GM23338 (cell line): ENCODE measurements at regions not wholly inside any gene's neighbourhood (a gene's known extent, or its start where the extent isn't known, plus 50 kb on each side); places are given as distances from the start of the nearest gene placed in this dataset.

Experiments
- ATAC-seq: fragments of 200-7000 bp; cut with Tn5 transposase; 3 replicates; pipeline ENCODE4 v1.9.1; 2020
- DNase-seq: peaks from one replicate; pipeline ENCODE4 v3.0.0-alpha.2; 2015; ENCODE audit warnings: low spot score
- H2AFZ ChIP-seq: fragments of 200-600 bp; sonication (generic); 2 replicates; pipeline ENCODE4 v1.8.0; 2016; ENCODE audit warnings: antibody characterized with exemption, mild to moderate bottlenecking, moderate library complexity
- H3F3A ChIP-seq: fragments of 200-600 bp; sonication (generic); replicated peaks from 2 replicates; pipeline ENCODE4 v1.8.0; 2017; ENCODE audit warnings: antibody characterized with exemption, mixed run types, low read depth
- H3K27ac ChIP-seq: fragments of 200-600 bp; sonication (generic); 2 replicates; pipeline ENCODE4 v1.6.1; 2016; ENCODE audit warnings: low read depth
- H3K27me3 ChIP-seq: fragments of 200-600 bp; sonication (generic); 2 replicates; pipeline ENCODE4 v1.8.0; 2016; ENCODE audit warnings: mild to moderate bottlenecking, mixed run types, moderate library complexity; ENCODE audit not compliant: insufficient read depth
- H3K36me3 ChIP-seq: fragments of 200-600 bp; sonication (generic); 2 replicates; pipeline ENCODE4 v1.8.0; 2016; ENCODE audit warnings: mild to moderate bottlenecking; ENCODE audit not compliant: insufficient read depth
- H3K4me1 ChIP-seq: fragments of 200-600 bp; sonication (generic); 2 replicates; pipeline ENCODE4 v1.8.0; 2016; ENCODE audit warnings: mild to moderate bottlenecking, moderate library complexity; ENCODE audit not compliant: insufficient read depth
- H3K4me2 ChIP-seq: fragments of 200-600 bp; sonication (generic); 2 replicates; pipeline ENCODE4 v1.7.1; 2017; ENCODE audit warnings: mixed run types
- H3K4me3 ChIP-seq: fragments of 200-600 bp; sonication (generic); 2 replicates; pipeline ENCODE4 v1.6.1; 2016; ENCODE audit warnings: mixed run types
- H3K79me2 ChIP-seq: fragments of 200-600 bp; sonication (generic); replicated peaks from 2 replicates; pipeline ENCODE4 v1.8.0; 2017; ENCODE audit warnings: mild to moderate bottlenecking; ENCODE audit not compliant: insufficient read depth
- H3K9me2 ChIP-seq: fragments of 200-600 bp; sonication (generic); 2 replicates; pipeline ENCODE4 v1.8.0; 2017; ENCODE audit not compliant: insufficient read depth
- H4K20me1 ChIP-seq: fragments of 200-600 bp; sonication (generic); replicated peaks from 2 replicates; pipeline ENCODE4 v1.8.0; 2017; ENCODE audit warnings: mild to moderate bottlenecking; ENCODE audit not compliant: insufficient read depth
- H3K27ac Mint-ChIP-seq: 2 replicates; pipeline ENCODE4 v1.8.0; 2020; ENCODE audit warnings: inconsistent platforms, mild to moderate bottlenecking, moderate library complexity, mixed read lengths
- H3K27me3 Mint-ChIP-seq: 3 replicates; pipeline ENCODE4 v1.8.0; 2022; ENCODE audit warnings: low read depth, mild to moderate bottlenecking, moderate library complexity, mixed read lengths, inconsistent platforms; ENCODE audit not compliant: insufficient read depth, poor library complexity
- H3K36me3 Mint-ChIP-seq: 3 replicates; pipeline ENCODE4 v1.8.0; 2021; ENCODE audit warnings: low read depth, mild to moderate bottlenecking, inconsistent platforms, moderate library complexity, mixed read lengths
- H3K4me1 Mint-ChIP-seq: 3 replicates; pipeline ENCODE4 v1.8.0; 2020; ENCODE audit warnings: mild to moderate bottlenecking, inconsistent platforms, mixed read lengths
- H3K4me3 Mint-ChIP-seq: 3 replicates; pipeline ENCODE4 v1.8.0; 2021; ENCODE audit warnings: moderate library complexity, mild to moderate bottlenecking, inconsistent platforms, mixed read lengths
- H3K9me3 Mint-ChIP-seq: 3 replicates; pipeline ENCODE4 v1.8.0; 2020; ENCODE audit warnings: moderate library complexity, mild to moderate bottlenecking, inconsistent platforms, mixed read lengths
- CREB1 ChIP-seq: fragments of 250-450 bp; sonication (Bioruptor Pico); IDR thresholded peaks from 2 replicates; pipeline ENCODE4 v1.5.0; 2020; ENCODE audit warnings: low read depth, mild to moderate bottlenecking, moderate library complexity
- JUNB ChIP-seq: IDR thresholded peaks from one replicate; pipeline ENCODE4 v1.6.1; 2016; ENCODE audit warnings: antibody characterized with exemption; ENCODE audit not compliant: unreplicated experiment
- POLR2AphosphoS5 ChIP-seq: IDR thresholded peaks from 2 replicates; pipeline ENCODE4 v1.6.1; 2016; ENCODE audit warnings: antibody characterized with exemption, low read depth
- STAT1 ChIP-seq: IDR thresholded peaks from one replicate; pipeline ENCODE4 v1.6.1; 2016; ENCODE audit warnings: antibody characterized with exemption; ENCODE audit not compliant: unreplicated experiment
- ZNF114 ChIP-seq: fragments of 250-450 bp; sonication (Bioruptor Pico); IDR thresholded peaks from 2 replicates; pipeline ENCODE4 v1.5.0; 2020; ENCODE audit warnings: mild to moderate bottlenecking, moderate library complexity
- ZNF331 ChIP-seq: fragments of 250-450 bp; sonication (Bioruptor Pico); IDR thresholded peaks from 2 replicates; pipeline ENCODE4 v1.5.0; 2020; ENCODE audit warnings: low read depth, mild to moderate bottlenecking, moderate library complexity
- TF ChIP-seq, protein P1 (sequence below): fragments of 250-450 bp; sonication (Bioruptor Pico); IDR thresholded peaks from 2 replicates; pipeline ENCODE4 v1.5.0; 2020; ENCODE audit warnings: mild to moderate bottlenecking, moderate library complexity
- TF ChIP-seq, protein P2 (sequence below): IDR thresholded peaks from 2 replicates; pipeline ENCODE4 v1.6.1; 2016; ENCODE audit warnings: antibody characterized with exemption
- TF ChIP-seq, protein P3 (sequence below), 2 experiments: fragments of 200-600 bp in 1 of 2; sonication (generic) in 1 of 2; conservative IDR thresholded peaks; 2 replicates each; pipeline versions ENCODE4 v1.5.1 to v1.6.1; 2016 to 2017; ENCODE audit warnings: antibody characterized with exemption in 2 of 2, low read depth in 2 of 2, mild to moderate bottlenecking in 2 of 2, moderate library complexity in 1 of 2
- TF ChIP-seq, protein P4 (sequence below): IDR thresholded peaks from one replicate; pipeline ENCODE4 v1.6.1; 2018; ENCODE audit warnings: antibody characterized with exemption; ENCODE audit not compliant: unreplicated experiment

DNA sequence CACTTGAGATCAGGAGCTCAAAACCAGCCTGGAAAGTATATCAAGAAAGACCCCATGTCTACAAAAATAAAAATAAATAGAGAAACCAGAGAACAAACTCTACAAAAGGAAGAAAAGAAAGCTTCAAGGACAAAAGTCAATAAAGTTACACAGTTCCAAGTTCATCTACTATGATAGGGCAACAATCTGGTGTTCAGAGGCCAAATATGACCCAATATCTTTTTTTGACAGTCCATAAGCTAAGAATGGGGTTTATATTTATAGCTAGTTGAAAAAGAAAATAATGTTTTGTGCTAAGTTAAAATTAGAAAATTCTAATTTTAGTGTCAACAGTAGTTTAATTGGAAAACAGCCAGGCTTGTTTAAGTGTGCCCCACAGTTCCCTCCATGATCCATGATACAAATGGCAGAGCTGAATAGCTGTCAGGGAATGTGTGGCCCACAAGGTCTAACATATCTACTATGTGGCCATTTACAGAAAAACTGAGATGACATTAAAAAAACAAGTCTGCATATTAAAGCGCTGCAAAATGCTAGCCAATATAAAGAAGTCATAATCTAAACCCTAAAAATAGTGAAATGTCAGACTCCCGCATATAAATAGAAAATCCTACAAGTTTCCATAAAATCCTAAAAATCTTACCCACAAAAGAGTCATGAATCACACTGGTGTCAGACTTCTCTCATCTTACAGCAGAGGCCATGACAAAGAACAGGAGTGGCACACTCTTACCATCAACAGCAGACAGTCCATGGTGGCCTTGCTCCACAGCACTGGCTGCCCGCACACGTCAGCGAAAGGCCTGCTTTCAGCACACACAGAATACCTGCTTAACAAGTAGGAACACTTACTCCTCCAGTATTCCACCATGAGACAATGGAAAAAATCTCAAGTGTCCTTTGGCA, 281.9 kb upstream of the HSFY2 start:
- H3K4me3 Mint-ChIP-seq = no peak overlapping the region
- H2AFZ ChIP-seq = no peak overlapping the region
- H3K79me2 ChIP-seq = peaks cover 75% of the 10 kb centered on the region
- H3K9me3 Mint-ChIP-seq = no peaks in the 10 kb centered on the region
- no peaks in the 10 kb centered on the region for H4K20me1 ChIP-seq
- peaks cover 21% of the 10 kb centered on the region; the same call in 2 of the 3 replicates for H3K4me1 Mint-ChIP-seq
- H3F3A ChIP-seq = no peaks in the 10 kb centered on the region
- TF ChIP-seq, protein P1, sequence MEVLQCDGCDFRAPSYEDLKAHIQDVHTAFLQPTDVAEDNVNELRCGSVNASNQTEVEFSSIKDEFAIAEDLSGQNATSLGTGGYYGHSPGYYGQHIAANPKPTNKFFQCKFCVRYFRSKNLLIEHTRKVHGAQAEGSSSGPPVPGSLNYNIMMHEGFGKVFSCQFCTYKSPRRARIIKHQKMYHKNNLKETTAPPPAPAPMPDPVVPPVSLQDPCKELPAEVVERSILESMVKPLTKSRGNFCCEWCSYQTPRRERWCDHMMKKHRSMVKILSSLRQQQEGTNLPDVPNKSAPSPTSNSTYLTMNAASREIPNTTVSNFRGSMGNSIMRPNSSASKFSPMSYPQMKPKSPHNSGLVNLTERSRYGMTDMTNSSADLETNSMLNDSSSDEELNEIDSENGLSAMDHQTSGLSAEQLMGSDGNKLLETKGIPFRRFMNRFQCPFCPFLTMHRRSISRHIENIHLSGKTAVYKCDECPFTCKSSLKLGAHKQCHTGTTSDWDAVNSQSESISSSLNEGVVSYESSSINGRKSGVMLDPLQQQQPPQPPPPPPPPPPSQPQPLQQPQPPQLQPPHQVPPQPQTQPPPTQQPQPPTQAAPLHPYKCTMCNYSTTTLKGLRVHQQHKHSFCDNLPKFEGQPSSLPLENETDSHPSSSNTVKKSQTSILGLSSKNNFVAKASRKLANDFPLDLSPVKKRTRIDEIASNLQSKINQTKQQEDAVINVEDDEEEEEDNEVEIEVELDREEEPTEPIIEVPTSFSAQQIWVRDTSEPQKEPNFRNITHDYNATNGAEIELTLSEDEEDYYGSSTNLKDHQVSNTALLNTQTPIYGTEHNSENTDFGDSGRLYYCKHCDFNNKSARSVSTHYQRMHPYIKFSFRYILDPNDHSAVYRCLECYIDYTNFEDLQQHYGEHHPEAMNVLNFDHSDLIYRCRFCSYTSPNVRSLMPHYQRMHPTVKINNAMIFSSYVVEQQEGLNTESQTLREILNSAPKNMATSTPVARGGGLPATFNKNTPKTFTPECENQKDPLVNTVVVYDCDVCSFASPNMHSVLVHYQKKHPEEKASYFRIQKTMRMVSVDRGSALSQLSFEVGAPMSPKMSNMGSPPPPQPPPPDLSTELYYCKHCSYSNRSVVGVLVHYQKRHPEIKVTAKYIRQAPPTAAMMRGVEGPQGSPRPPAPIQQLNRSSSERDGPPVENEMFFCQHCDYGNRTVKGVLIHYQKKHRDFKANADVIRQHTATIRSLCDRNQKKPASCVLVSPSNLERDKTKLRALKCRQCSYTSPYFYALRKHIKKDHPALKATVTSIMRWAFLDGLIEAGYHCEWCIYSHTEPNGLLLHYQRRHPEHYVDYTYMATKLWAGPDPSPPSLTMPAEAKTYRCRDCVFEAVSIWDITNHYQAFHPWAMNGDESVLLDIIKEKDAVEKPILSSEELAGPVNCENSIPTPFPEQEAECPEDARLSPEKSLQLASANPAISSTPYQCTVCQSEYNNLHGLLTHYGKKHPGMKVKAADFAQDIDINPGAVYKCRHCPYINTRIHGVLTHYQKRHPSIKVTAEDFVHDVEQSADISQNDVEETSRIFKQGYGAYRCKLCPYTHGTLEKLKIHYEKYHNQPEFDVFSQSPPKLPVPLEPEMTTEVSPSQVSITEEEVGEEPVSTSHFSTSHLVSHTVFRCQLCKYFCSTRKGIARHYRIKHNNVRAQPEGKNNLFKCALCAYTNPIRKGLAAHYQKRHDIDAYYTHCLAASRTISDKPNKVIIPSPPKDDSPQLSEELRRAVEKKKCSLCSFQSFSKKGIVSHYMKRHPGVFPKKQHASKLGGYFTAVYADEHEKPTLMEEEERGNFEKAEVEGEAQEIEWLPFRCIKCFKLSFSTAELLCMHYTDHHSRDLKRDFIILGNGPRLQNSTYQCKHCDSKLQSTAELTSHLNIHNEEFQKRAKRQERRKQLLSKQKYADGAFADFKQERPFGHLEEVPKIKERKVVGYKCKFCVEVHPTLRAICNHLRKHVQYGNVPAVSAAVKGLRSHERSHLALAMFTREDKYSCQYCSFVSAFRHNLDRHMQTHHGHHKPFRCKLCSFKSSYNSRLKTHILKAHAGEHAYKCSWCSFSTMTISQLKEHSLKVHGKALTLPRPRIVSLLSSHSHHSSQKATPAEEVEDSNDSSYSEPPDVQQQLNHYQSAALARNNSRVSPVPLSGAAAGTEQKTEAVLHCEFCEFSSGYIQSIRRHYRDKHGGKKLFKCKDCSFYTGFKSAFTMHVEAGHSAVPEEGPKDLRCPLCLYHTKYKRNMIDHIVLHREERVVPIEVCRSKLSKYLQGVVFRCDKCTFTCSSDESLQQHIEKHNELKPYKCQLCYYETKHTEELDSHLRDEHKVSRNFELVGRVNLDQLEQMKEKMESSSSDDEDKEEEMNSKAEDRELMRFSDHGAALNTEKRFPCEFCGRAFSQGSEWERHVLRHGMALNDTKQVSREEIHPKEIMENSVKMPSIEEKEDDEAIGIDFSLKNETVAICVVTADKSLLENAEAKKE (CRISPR knock-in tag) = no peak
- TF ChIP-seq STAT1 (no peak), JUNB (no peak), ZNF114 (CRISPR knock-in tag) (no peak), CREB1 (CRISPR knock-in tag) (no peak), POLR2AphosphoS5 (no peak), ZNF331 (CRISPR knock-in tag) (no peak)
- TF ChIP-seq, protein P2, sequence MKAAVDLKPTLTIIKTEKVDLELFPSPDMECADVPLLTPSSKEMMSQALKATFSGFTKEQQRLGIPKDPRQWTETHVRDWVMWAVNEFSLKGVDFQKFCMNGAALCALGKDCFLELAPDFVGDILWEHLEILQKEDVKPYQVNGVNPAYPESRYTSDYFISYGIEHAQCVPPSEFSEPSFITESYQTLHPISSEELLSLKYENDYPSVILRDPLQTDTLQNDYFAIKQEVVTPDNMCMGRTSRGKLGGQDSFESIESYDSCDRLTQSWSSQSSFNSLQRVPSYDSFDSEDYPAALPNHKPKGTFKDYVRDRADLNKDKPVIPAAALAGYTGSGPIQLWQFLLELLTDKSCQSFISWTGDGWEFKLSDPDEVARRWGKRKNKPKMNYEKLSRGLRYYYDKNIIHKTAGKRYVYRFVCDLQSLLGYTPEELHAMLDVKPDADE = no peak
- TF ChIP-seq, protein P3, sequence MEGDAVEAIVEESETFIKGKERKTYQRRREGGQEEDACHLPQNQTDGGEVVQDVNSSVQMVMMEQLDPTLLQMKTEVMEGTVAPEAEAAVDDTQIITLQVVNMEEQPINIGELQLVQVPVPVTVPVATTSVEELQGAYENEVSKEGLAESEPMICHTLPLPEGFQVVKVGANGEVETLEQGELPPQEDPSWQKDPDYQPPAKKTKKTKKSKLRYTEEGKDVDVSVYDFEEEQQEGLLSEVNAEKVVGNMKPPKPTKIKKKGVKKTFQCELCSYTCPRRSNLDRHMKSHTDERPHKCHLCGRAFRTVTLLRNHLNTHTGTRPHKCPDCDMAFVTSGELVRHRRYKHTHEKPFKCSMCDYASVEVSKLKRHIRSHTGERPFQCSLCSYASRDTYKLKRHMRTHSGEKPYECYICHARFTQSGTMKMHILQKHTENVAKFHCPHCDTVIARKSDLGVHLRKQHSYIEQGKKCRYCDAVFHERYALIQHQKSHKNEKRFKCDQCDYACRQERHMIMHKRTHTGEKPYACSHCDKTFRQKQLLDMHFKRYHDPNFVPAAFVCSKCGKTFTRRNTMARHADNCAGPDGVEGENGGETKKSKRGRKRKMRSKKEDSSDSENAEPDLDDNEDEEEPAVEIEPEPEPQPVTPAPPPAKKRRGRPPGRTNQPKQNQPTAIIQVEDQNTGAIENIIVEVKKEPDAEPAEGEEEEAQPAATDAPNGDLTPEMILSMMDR (conservative IDR thresholded peaks at IDR 0.05; ENCODE audit: low read depth in 2 of 2) = no peak
- TF ChIP-seq, protein P4, sequence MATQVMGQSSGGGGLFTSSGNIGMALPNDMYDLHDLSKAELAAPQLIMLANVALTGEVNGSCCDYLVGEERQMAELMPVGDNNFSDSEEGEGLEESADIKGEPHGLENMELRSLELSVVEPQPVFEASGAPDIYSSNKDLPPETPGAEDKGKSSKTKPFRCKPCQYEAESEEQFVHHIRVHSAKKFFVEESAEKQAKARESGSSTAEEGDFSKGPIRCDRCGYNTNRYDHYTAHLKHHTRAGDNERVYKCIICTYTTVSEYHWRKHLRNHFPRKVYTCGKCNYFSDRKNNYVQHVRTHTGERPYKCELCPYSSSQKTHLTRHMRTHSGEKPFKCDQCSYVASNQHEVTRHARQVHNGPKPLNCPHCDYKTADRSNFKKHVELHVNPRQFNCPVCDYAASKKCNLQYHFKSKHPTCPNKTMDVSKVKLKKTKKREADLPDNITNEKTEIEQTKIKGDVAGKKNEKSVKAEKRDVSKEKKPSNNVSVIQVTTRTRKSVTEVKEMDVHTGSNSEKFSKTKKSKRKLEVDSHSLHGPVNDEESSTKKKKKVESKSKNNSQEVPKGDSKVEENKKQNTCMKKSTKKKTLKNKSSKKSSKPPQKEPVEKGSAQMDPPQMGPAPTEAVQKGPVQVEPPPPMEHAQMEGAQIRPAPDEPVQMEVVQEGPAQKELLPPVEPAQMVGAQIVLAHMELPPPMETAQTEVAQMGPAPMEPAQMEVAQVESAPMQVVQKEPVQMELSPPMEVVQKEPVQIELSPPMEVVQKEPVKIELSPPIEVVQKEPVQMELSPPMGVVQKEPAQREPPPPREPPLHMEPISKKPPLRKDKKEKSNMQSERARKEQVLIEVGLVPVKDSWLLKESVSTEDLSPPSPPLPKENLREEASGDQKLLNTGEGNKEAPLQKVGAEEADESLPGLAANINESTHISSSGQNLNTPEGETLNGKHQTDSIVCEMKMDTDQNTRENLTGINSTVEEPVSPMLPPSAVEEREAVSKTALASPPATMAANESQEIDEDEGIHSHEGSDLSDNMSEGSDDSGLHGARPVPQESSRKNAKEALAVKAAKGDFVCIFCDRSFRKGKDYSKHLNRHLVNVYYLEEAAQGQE = no peak
- no peak overlapping the region for H3K27ac Mint-ChIP-seq
- peaks cover 1% of the 10 kb centered on the region for H3K27me3 Mint-ChIP-seq
- H3K9me2 ChIP-seq = no peaks in the 10 kb centered on the region
- H3K27me3 ChIP-seq = no peaks in the 10 kb centered on the region
- no peaks in the 10 kb centered on the region for H3K4me1 ChIP-seq
- DNase-seq (no peak), ATAC-seq (no peak)
- no peaks in the 10 kb centered on the region for H3K36me3 ChIP-seq
- no peak overlapping the region for H3K27ac ChIP-seq
- H3K4me2 ChIP-seq = no peak overlapping the region
- H3K36me3 Mint-ChIP-seq = no peaks in the 10 kb centered on the region; the same call in 2 of the 3 replicates
- H3K4me3 ChIP-seq = no peak overlapping the region
